ENCODE measurements at regions not wholly inside any gene's neighbourhood (a gene's known extent, or its start where the extent isn't known, plus 50 kb on each side); places are given as distances from the start of the nearest gene placed in this dataset.
"Not testable (repeated sequence)": the region's sequence is repeated elsewhere in the genome, so short reads cannot be mapped to it uniquely, and the experiment has no call there.

DNA sequence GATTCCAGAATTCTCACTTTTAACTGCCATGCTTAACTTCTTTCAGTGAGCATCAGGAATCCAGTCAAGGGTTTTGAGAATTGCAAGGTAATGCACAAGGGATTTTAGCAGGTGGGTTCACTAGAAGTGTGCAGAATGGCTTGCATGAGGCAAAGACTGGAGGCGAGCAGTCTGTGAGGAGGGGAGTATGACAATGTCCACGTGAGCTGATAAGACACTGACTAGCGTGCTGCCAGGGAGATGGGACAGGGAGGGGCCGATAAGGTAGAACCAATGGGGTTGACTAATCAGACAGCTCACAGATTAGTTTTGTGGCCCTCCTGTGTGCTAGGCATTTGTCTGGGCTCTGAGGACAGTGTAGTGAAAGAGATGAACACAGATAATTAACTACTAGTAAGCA, 102.0 kb upstream of the DAZL start:
- no peak for DNase-seq (ENCODE audit: low read depth)

DNA sequence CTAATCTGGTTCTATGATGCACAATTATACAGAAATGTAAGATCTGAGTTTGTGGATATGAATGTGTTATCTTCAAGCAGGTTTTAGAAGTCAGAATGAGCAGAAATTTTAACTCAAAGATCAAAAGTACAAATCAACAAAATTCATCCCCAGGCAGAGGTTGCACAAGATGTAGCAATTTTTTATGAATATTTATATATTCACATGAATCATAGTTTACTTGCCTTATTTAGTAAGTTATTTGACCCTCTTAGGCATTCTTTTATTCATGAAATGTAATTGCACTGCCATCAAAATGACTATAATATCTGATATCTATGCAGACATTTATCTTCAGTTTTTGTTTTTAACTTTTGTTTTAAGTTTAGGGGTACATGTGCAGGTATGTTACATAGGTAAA, 103.1 kb upstream of the DAZL start:
- DNase-seq (ENCODE audit: low read depth) = no peak

DNA sequence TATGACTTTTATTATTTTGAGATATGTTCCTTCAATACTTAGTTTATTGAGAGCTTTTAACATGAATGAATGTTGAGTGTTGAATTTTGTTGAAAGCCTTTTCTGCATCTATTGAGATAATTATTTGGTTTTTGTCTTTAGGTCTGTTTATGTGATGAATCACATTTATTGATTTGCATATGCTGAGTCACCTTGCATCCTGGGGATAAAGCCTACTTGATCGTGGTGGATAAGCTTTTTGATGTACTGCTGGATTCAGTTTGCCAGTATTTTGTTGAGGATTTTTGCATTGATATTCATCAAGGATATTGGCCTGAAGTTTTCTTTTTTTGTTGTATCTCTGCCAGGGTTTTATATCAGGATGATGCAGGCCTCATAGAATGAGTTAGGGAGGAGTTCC, 106.5 kb upstream of the DAZL start:
- not testable (repeated sequence) for DNase-seq (ENCODE audit: low read depth)

DNA sequence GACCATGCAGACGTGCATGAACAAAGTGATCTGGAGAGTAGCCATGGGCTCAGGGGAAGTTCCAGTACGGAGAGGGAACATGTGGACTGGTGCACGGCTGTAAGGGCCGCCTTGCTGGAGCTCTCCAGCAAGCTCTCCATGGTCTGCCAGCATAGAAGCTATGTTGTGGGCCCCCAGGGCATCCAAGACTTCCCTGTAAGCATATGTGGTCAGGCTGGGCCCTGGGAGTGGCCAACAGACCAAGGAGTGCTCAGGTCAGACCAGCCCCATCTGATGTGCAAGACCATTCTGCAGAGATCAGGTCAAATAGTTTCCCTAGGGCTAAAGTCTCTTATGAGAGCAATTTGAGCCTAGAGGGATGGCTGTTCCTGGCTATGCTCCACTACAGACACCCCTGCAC, 110.1 kb upstream of the DAZL start:
- peak; percentile 37 for DNase-seq (ENCODE audit: low read depth)

DNA sequence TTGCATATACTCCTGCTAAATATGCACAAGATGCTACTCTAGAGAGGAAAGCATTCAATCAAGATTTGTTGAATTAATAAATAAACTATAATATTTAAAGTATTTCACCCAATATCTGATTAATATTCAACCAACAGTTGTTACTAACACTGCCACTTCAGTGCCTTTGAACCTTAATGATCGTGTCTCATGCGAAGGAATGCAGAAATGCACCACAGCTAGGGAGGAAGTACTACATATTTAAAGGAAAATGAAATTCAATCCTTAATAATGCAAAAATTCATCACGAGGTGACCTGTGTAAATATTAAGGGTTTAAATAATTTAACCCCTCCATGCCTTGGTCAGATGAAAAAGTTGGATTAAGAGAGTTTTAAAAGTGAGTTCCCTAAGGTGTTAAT, 114.2 kb upstream of the DAZL start:
- DNase-seq (ENCODE audit: low read depth) = no peak

DNA sequence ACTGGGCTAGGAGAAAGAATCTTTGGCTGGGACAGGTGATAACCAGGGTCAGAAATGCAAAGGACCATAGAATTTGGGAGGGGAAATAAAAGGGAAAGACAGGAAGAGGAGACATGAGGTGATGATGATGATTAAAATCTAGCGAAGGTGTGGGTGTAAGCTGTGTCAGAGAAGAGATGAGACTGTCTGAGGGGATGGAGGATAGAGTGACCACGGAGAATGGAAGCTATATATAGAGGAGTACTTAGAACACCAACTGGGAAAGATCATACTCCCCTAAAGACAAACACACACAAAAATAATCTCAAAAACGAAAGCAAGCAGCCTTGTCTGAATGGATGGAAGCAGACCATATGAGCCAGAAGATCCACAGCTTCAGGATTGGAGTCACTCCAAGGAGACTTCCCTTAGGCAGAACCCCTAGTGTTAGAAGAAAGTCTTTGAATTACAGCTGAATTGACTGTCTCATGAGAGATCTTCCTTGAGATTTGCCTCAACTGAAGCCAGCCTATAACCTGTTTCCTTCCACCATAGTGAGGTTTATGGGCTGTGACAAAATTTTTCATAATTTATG, 115.2 kb upstream of the DAZL start:
- no peak for DNase-seq (ENCODE audit: low read depth)

DNA sequence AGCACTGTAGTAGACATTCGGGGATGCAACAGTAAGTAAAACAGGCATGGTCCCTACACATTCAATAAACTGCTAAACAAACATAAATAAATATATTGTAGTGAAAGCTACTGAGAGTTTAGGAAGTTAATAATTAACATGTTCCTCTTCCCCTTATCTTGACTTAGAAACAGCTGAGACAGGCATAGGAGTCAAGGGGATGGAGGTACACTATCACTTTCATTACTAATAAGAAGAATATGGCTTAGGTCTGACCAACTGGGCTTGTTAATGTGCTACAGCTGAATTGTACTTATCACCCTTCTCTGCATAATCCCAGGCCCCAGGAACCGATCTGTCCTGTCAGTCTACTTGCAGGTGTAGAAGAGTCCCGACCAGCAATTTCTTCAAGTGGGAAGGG, 116.3 kb upstream of the DAZL start:
- DNase-seq (ENCODE audit: low read depth) = no peak

DNA sequence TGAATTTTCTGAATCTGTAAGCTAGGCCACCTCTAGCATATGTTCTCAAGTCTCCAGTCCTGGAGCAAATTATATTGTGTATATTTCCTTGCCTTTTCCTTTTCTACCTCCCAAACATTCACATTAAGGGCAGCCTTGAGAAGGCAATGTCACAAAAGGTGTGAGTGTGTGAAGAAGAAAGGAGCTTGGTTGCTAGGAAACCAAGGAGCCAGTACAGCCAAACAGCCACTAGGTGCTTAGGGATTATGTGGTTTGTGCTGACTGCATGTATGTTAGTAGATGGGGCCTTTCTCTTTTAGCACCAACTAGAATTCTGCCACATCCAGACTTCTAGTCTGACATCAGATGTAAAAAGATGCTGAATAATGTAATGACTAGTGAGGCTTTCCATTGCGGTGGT, 118.8 kb upstream of the DAZL start:
- DNase-seq (ENCODE audit: low read depth) = peak; percentile 48

DNA sequence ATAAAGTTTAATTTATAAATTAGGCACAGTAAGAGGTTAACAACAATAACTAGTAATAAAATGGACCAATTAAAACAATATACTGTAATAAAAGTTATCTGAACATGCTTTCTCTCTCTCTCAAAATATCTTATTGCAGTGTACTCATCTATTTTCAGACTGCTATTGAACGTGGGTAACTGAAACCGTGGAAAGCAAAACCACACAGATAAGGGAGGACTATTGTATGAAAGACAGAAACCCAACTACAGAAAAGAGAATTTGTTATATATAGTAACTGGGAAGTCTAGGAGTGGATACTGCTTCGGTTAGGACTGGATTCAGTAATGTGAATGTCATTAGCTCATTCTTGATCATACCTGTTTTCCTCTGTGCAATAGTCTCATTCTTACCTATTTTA, 119.3 kb upstream of the DAZL start:
- no peak for DNase-seq (ENCODE audit: low read depth)

DNA sequence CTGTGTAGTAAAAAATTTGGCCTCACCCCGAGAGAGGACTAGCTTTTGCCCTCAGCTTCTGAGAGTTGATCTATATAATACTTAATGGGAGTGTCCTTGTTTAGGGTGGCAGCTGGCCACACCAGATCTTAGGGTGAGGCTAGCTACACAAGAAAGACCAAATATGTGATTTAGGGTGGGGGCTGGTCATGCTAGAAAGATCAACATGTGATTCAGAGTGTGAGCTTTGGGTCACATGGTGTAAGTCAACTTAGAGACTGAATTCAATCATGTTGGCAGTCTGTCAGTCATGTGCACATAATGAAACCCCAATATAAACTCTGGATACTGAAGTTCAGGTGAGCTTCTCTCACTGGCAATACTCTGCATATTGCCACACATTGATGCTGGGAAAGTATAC, 120.7 kb upstream of the DAZL start:
- DNase-seq (ENCODE audit: low read depth) = no peak

DNA sequence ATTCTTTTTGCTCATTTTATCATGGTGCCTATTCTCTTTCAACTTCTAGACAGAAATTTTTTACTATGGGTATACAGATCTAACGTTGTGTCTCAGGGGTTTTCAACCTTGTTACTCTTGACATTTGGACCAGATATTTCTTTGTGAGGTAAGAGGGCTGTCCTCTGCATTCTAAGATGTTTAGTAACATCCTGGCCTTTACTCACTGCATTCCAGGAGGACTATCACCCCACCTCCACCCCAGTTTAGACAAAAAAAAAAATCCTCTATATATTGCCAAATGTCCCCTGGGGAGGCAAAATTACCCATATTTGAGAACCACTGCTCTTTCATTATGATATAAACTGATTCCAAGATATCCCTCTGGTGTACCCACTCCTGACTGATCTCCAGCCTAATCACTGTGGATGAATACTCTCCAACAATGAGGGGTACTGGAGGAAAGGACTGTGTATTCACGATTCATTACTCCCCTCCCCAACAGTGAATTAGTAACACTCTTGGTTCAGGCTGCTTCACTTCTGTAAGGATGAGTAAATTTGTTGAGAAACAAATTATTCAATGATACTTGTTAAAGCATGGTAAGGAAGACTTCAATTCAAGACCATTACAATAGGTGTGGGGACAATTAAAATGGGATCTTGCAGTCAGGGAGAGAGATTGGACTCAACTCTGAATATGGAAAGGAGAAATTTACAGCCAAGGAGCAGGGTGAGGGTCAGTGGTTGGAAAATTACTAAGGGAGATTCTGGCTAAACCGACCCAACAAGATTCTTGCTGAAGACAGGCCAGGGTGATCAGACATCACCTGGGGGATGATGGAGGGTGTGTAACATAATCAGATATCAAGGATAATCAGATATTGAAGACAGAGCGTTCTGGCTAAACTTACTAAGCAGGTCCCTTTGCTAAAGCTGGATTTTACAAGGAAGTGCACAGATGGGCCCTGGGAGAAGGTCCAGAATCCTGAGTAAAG, 123.8 kb upstream of the DAZL start:
- peak; percentile 70 for DNase-seq (ENCODE audit: low read depth)

DNA sequence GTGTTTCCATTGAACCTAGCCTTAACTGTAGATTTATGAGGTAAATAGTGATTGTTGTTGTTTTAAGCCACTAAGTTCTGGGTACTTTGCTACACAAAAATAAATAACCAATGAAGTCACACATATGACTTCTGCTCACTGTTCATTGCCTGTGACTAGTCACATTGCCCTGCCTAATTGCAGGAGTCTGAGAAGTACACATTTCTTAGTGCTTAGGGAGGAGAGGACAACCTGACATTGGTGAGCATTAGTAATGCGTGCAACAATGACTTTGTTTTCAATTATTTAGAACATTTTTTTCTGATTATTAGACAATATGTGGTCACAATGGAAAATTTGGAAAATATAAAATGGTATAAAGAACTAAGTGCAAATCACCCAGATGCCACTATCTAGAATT, 133.2 kb upstream of the DAZL start:
- DNase-seq (ENCODE audit: low read depth) = peak; percentile 17

DNA sequence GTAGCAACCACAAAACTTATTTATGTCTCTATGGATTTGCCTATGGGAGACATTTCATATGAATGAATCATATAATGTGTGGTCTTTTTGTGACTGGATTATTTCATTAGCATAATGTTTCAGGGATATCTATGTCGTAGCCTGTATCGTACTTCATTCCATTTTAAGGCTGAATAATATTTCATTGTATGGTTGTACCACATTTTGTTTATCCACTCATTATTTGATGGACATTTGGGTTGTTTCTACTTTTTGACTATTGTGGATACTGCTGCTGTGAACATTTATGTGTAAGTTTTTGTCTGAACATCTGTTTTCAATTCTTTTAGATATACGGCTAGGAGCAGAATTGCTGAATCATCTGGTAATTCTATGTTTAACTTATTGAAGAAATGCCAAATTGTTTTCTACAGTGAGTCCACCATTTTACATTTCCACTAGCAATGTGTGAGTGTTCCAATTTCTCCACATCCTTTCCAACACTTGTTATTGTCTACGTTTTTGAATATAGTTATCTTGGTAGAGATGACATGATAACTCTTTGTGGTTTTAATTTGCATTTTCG, 134.4 kb upstream of the DAZL start:
- DNase-seq (ENCODE audit: low read depth) = peak; percentile 39

DNA sequence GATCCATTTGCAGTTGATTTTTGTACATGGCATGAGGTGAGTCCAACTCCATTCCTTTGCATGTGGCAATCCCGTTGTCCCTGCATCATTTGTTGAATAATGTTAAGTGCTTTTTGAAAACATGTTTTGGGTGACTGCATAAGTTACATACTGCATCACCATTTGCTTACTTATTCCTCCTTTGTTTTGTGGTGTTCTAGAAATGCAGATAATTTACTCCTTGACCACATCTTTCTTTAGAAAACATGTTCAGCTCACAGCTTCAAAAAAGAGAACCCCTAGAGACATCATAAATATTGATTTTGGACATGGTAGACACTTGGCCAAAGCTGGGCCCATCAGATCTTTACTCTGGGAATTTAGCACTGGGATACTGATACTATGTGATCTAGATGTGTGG, 135.3 kb upstream of the DAZL start:
- peak; percentile 62 for DNase-seq (ENCODE audit: low read depth)

DNA sequence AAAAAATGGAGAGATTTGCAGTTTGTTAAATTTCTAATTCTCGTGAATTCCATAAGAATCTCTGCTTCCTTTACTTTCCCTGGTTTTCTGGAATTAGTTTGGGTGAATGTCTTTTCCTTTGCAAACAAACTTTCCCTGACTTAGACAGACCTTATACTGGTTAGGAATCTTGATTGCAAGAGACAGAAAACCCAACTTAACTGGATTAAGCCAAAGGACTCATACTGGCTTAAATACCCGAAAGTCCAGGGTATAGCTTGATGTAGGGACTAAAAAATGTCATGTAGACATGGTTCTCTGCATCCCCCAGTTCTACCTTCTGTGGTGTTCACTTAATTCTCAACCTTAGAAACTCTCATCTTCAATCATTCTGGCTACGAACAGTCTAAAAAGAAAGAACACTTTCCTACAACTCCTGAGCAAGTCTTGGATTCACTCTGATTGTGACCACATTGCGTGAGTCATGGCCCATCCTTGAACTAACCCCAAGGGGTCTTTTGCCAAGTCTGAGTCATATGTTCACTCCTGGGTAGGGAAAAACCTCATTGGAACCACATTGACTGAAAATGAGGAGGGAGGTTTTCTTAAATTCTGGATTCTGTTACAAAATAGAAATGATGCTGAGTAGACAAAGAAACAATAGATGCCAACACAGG, 136.0 kb upstream of the DAZL start:
- peak; percentile 93 for DNase-seq (ENCODE audit: low read depth)

DNA sequence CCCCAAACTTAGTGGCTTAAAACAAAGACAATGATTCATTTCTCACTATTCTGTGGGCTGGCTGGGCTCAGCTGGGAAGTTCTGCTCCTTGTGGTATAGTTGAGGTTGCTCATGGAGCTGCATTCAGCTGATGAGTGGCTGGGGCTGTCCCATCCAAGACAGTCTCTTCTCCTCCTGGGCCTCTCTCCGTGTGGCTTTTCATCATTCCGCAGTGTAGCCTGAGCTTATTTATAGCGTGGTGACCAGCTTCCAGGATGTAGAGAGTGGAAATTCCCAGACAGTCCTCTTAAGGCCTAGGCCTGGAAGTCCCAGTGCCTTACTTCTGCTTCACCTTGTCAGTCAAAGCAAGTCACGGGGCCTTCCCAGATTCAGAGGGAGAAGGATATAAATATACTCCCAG, 136.7 kb upstream of the DAZL start:
- DNase-seq (ENCODE audit: low read depth) = peak; percentile 74

DNA sequence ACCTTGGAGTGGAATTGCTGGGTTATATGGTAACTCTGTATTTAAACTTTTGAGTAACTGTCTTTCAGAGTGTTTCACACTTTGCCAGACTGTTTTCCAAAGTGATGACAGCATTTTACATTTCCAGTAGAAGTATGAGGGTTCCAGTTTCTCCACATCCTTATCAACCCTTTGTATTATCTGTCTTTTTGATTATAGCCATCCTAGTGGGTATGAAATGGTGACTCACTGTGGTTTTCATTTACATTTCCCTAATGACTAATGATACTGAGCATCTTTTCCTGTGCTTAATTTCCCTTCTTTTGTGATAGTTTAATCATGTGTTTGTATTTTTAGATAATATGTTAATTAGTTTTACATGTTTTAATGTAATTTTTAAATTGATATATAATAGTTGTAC, 138.1 kb upstream of the DAZL start:
- DNase-seq (ENCODE audit: low read depth) = peak; percentile 50

DNA sequence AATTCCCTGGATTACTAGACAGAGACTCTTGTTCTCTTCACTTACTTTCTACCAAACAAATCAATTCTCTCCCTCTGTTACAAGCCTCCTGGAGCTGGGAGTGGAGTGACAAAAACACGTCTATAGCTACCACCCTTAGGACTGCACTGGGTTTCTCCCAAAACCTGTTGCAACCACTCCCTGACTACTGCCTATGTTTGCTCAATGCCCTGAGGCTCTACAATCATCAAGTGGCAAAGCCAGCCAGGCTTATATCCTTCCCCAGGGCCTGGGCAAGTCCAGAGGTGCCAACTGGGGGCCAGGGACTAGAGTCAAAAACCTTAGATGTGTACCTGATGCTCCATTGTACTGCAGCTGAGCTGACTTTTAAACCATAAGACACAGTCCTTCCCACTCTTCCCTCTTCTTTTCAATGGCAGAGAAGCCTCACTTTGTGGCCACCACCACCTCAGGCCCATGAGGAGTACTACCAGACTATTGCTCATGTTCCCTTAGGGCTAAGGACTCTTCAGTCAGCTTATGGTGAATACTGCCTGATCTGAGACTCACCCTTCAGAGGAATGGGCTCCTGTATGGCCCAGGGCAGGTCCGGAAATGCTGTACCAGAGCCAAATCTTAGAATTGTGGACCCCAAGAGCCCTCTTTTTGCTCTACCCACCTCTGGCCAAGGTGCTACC, 125.4 kb upstream of the PLCL2 start:
- peak; percentile 37 for DNase-seq (ENCODE audit: low read depth)

DNA sequence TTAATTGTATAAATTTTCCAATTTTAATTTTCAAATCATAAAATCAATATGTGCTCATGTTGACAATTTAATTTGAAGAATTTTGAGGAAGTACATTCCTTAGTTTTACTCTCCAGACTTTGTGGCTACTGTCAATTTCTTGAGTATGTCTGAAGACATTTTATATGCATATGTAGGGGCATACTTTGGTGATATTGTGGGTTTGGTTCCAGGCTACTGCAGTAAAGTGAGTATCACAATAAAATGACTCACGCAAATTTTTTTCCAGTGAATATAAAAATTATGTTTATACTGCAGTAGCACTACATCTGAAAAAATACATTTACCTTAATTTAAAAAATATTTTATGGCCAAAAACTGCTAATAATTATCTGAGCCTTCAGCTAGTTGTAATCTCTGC, 123.2 kb upstream of the PLCL2 start:
- peak; percentile 70 for DNase-seq (ENCODE audit: low read depth)

DNA sequence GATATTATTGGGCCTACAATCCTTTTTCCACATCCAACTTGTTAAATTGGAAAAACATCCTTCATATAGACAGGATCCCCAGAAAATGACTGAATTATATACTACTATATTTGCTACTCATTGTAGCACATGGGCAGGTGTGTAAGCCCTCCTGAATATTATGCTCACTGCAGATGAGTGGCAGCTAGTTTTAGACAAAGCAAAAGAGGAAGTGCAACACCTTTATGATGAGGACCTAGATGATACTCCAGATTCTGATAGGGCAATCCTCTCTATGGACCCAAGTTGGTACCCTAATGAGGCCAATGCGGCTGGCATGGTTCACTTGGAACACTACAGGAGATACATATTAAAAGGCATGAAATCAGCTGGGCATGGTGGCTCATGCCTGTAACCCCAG, 119.1 kb upstream of the PLCL2 start:
- no peak for DNase-seq (ENCODE audit: low read depth)

DNA sequence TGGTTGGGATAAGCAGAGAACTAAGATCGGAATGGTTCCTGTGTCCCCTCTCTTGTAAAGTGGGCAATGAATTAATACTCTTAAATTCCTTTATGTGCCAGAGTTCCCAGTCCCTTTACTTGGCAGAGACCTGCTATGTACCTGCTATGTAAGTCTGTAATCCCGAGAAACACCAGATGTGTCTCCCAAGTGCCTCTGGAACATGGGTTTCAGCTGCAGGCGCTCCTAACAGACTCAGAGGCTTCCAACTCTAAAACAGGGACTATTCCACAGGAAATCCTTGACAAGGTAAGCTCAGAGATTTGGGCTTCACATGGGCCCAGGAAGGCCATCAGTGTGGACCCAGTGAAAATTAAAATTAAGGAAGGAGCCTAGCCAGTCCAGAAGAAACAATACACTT, 117.7 kb upstream of the PLCL2 start:
- peak; percentile 6 for DNase-seq (ENCODE audit: low read depth)

DNA sequence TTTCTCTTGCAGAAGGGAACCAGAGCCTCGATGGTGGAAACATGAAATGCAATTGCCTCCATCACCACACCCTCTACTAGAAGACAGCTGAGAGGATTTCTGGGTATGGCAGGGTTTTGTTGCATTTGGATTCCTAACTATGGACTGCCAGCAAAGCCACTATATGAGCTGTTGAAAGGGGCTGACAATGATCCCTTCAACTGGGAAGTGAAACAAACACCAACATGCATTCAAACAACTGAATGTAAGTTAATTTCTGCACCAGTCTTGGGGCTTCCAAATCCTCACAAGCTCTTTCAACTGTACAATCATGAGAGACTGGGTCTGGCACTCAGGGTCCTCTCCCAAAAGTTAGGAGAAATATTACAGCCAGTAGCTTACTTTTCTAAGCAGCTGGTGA, 116.7 kb upstream of the PLCL2 start:
- no peak for DNase-seq (ENCODE audit: low read depth)
